Ovary (tissue), 7 donors: ENCODE measurements at regions not wholly inside any gene's neighbourhood (a gene's known extent, or its start where the extent isn't known, plus 50 kb on each side); places are given as distances from the start of the nearest gene placed in this dataset.

ENCODE experiments used
- DNase-seq, 5 donors: peaks; one replicate each; pipeline ENCODE4 v3.0.0-alpha.2; 2019 to 2020
- H3K27ac ChIP-seq, 2 donors: fragments of 200-600 bp; one replicate each; pipeline versions ENCODE4 v1.5.1 to v1.8.0; 2019 to 2022
- H3K27me3 ChIP-seq: fragments of 200-600 bp; one replicate; pipeline ENCODE4 v1.8.0; 2022
- H3K36me3 ChIP-seq: fragments of 200-600 bp; sonication (generic); one replicate; pipeline ENCODE4 v1.5.1; 2019
- H3K4me1 ChIP-seq: one replicate; pipeline ENCODE4 v1.8.1; 2013; ENCODE audit warnings: mild to moderate bottlenecking, moderate library complexity; ENCODE audit not compliant: insufficient read depth
- H3K4me3 ChIP-seq: fragments of 200-600 bp; sonication (generic); one replicate; pipeline ENCODE4 v1.5.1; 2017
- H3K9me3 ChIP-seq, 2 donors: fragments of 200-600 bp in 1 of 2; sonication (generic) in 1 of 2; one replicate each; pipeline versions ENCODE4 v1.5.1 to v1.8.1; 2013 to 2019; ENCODE audit warnings: mild to moderate bottlenecking in 1 of 2, moderate library complexity in 1 of 2
- CTCF ChIP-seq, 3 donors: fragments of 450-650 bp in 2 of 3; fragments of 200-600 bp in 1 of 3; IDR thresholded peaks; one replicate each; pipeline versions ENCODE4 v1.5.1 to v1.8.0; 2016 to 2022; ENCODE audit warnings: antibody characterized with exemption in 3 of 3, mild to moderate bottlenecking in 1 of 3
- EP300 ChIP-seq: sonication (generic); formaldehyde crosslinking; IDR thresholded peaks from one replicate; pipeline ENCODE4 v1.6.1; 2017; ENCODE audit warnings: antibody characterized with exemption
- POLR2A ChIP-seq: fragments of 450-650 bp; IDR thresholded peaks from one replicate; pipeline ENCODE4 v1.6.1; 2017; ENCODE audit warnings: antibody characterized with exemption, mild to moderate bottlenecking, moderate library complexity
- WGBS, 3 donors: extraction: QIAGEN DNeasy Blood & Tissue Kit in 1 of 3; methylation state at CpG; one replicate each; pipeline versions ENCODE4 v1.1.5 to v1.1.7; 2013 to 2017; 5-methylcytosine and 5-hydroxymethylcytosine counted together
- intact Hi-C, 4 donors: fragments of 100-400 bp; cut with DNase I; formaldehyde crosslinking; loops; one replicate each; pipeline versions ENCODE4 v1.11.0 to v1.15.1; 2022 to 2023
- donor health status: DM: no; HTN: no; CAD: no; lungs with moderate emphysema.
- donor health status: DM: no; HTN: no; CAD: no.
- donor health status: Bipolar disorder and iron deficiency.
- donor health status: DM: no; HTN: no; CAD: no.
- donor health status: DM: yes; HTN: yes; CAD: no.

- Histone ChIP-seq H3K36me3 (no peaks in the 10 kb centered on the region), H3K4me3 (no peak overlapping the region), H3K4me1 (no peaks in the 10 kb centered on the region), H3K9me3 (no peaks in the 10 kb centered on the region), H3K27me3 (no peaks in the 10 kb centered on the region), H3K27ac (no peak overlapping the region)
- intact Hi-C loops = no loop called here
- DNase-seq = no peak
- no peak for TF ChIP-seq EP300
- TF ChIP-seq CTCF (IDR thresholded peaks at IDR 0.05) = no peak
- TF ChIP-seq POLR2A = no peak
- WGBS, 3 donors = 70 to 75% (median 72%) methylated on average over 7 of the region's 7 CpGs
Measured at GRCh38 chr13:112242777-112243176, 133.4 kb upstream of the SPACA7 start.

GRCh38 chr13:112244061-112244460 is 132.1 kb upstream of the SPACA7 start:
- H3K9me3 ChIP-seq = no peaks in the 10 kb centered on the region
- DNase-seq = no peak
- no peaks in the 10 kb centered on the region for H3K4me1 ChIP-seq
- TF ChIP-seq EP300 = no peak
- no peak for TF ChIP-seq POLR2A
- no peak for TF ChIP-seq CTCF (IDR thresholded peaks at IDR 0.05)
- no peak overlapping the region for H3K27ac ChIP-seq
- H3K27me3 ChIP-seq = no peaks in the 10 kb centered on the region
- WGBS, 3 donors = 72 to 76% (median 73%) methylated on average over 11 of the region's 11 CpGs
- no peak overlapping the region for H3K4me3 ChIP-seq
- intact Hi-C loops = no loop called here
- no peaks in the 10 kb centered on the region for H3K36me3 ChIP-seq

GRCh38 chr13:112244495-112245177 is 131.5 kb upstream of the SPACA7 start:
- Histone ChIP-seq H3K9me3 (no peaks in the 10 kb centered on the region), H3K4me3 (no peak overlapping the region), H3K4me1 (no peaks in the 10 kb centered on the region), H3K36me3 (no peaks in the 10 kb centered on the region), H3K27me3 (no peaks in the 10 kb centered on the region), H3K27ac (no peak overlapping the region)
- intact Hi-C loops = no loop called here
- no peak for TF ChIP-seq CTCF (IDR thresholded peaks at IDR 0.05)
- TF ChIP-seq POLR2A = no peak
- no peak for TF ChIP-seq EP300
- no peak for DNase-seq
- 74 to 81% (median 76%) methylated on average over 16 of the region's 16 CpGs for WGBS, 3 donors

- Histone ChIP-seq H3K36me3 (no peaks in the 10 kb centered on the region), H3K27ac (no peak overlapping the region), H3K4me1 (no peaks in the 10 kb centered on the region), H3K27me3 (no peaks in the 10 kb centered on the region), H3K9me3 (no peaks in the 10 kb centered on the region), H3K4me3 (no peak overlapping the region)
- WGBS, 3 donors = 89 to 92% (median 89%) methylated on average over 25 of the region's 25 CpGs
- intact Hi-C loops = no loop called here
- TF ChIP-seq EP300 = no peak
- TF ChIP-seq POLR2A = no peak
- TF ChIP-seq CTCF (IDR thresholded peaks at IDR 0.05) = no peak
- DNase-seq = no peak
Measured at GRCh38 chr13:112245179-112245724, 130.9 kb upstream of the SPACA7 start.
